ENCODE measurements at regions not wholly inside any gene's neighbourhood (a gene's known extent, or its start where the extent isn't known, plus 50 kb on each side); places are given as distances from the start of the nearest gene placed in this dataset.

DNA sequence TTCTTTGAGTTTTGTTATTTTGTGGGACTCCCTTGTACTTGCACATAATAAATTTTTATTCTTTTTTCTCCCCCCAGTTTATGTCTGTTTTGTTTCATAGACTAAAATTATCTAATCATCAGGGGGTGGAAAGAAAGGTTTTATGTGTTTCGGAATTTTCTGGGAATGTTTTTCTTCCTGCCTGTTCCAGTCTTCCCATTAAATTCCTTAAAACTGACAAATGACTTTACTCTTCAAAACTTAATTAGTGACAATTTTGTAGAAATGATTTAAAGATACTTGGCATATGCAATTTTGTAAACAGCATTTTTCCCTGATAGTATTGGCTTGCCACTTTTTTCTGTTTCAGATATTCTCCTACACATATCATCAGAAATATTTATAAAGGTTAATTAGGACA is 1813.4 kb downstream of the PCDH9 start:
- TF ChIP-seq CTCF (IDR thresholded peaks at IDR 0.05) (no peak), POLR2A (IDR thresholded peaks at IDR 0.05) (no peak)
